ENCODE measurements at regions not wholly inside any gene's neighbourhood (a gene's known extent, or its start where the extent isn't known, plus 50 kb on each side); places are given as distances from the start of the nearest gene placed in this dataset.

DNA sequence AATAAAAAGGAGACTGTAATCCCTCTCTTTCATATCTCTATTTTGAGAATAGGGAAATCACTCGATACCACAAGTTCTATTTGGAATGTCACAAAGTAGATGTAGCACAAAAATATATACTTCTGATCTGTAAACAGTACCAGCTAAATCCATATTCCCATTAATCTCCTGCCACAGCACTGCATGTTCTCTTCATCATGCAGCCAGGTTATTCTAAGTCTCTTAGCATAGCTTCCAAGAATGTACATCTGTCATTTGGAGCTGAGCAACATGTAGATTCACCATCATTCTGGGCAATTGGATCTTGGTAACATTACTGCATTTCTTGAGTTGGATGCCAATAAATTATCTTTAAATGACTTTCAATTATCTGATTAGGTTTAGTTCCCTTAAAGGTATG, 1874.5 kb downstream of the MRPL39 start:
- no peak for DNase-seq

DNA sequence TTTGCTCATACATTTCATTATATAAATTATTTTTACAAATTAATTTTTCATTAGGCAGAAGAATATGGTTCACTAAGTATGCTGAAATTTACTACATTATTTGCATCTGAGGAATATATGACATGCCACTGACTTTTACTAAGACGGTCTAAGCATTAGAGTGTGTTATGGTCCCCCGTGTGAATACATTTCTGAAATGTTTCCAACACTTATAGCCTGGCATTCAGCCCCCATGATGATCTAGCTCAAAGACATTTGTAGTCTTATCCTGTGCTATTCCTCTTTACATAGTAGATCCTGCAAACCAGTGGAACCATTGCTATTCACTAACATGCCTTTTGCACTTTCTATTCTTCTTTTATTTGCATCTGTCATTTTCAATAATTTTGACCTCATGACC, 1878.0 kb downstream of the MRPL39 start:
- DNase-seq: no peak

DNA sequence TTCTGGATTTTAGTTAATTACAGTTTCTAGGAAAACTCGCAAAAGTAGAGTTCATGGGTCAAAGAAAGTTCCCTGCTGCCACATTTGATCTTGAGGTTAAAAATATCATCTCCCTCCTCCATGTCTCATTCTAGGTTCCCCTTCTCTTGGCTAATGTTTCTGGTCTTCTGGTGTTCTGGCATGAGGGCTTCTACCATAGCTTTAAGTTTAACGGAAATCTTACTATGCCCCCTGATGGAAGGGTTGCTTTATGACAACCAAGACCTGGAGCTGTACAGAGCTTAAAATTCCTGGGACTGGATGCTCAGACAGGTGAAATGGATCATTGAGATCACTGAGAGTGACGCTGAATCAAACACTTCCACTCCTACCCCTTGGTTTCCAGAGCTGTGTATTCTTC, 1881.7 kb downstream of the MRPL39 start:
- DNase-seq: no peak

DNA sequence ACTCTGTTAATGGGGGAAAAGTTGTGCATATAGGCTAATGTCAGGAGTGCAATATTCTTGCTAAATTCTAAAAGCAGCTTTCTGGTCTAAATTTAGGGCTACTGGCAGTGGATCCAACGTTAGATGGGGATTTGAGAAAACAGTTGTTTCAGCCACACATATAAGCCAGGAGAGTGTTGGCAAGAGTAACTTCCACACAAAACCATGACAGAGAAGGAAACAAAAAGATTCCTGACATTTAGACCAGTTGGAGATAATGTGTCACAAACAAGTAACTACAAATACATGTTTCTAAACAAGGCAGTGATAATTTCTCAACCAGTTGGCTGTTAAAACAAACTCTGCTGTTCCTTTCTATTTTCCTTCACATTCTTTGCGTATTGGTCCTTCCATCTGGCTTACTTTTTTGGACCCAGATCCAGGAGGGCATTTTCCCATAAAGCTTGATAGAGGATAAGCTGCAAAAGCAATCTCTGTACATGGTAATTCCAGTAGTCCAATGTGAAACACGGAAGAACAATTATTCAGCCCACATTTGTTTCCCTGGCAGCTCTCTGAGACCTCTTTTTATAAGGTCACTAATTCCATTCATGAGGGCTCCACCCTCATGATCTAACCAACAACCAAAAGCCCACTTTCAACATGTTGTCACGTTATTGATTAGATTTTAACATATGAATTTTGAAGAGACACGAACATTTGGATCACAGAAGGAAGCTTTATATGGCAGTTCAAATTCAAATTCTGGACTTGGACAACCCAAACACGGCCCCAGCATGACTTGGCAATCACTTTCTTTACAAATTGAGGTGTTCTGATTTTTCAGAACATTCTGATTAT, 1888.6 kb downstream of the MRPL39 start:
- no peak for DNase-seq

DNA sequence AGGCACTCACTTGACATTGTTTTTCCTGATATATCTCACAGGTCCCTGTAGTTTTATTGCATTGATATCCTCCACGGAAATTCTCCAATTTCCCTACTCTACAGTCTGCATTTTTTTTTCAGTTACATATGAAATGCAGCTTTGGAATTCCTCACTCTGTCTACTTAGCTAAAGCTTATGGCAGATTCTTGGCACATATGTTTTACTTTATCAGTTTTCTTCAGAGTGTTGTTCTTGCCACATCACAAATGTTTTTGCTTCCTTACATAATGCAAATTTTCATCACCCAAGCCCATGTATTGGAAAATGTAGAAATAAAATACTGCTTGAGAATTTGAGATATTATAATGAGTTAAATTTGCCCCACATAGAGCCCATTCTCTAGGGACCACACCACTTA, 1895.1 kb downstream of the MRPL39 start:
- DNase-seq: no peak

DNA sequence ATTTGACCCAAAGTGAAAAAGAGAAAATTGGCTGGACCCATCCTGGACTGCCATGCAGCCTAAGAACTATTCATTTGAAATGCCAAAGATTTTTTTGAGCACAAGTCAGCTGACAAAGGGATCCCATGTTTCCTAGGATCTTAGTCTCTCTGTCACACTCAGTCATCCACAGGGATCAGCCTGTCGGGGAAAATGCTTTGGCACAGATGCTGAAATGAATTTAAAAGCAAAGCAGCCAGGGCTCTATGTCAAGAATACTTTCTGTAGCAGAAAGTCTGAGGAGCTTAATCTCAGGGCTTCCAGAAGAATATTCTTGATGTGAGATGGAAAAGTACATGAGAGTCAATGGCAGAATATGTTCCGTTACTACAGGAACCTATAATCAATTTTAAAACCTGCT, 1900.8 kb downstream of the MRPL39 start:
- no peak for DNase-seq

DNA sequence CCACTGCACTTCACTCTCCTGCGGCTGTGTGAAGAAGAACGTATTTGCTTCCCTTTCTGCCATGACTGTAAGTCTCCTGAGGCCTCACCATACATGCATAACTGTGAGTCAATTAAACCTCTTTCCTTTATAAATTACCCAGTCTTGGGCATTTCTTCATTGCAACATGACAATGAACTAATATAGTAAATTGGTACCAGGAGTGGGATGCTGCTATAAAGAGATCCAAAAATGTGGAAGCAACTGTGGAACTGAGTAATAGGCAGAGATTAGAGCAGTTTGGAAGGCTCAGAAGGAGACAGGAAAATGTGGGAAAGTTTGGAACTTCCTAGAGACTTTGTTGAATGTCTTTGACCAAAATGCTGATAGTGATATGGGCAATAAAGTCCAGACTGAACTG, 1907.9 kb downstream of the MRPL39 start:
- DNase-seq: no peak

DNA sequence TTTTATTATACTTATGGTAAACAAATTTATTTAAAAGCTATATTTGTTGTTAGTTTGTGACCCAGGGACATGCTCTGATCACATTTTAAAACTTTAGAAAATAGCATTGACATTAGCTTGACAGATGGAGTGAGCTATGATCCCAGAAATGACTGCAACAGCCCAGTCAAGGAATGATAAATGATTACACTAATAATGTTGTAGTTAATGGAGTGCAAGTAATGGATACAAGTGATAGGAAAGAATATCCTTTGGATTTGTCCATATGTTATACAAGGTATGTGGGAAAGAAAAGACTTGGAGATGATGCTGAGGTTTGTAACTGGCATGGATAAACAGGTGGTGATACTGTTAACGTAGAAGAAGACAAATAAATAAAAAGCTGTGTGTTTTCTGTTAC, 1908.7 kb downstream of the MRPL39 start:
- DNase-seq: no peak

DNA sequence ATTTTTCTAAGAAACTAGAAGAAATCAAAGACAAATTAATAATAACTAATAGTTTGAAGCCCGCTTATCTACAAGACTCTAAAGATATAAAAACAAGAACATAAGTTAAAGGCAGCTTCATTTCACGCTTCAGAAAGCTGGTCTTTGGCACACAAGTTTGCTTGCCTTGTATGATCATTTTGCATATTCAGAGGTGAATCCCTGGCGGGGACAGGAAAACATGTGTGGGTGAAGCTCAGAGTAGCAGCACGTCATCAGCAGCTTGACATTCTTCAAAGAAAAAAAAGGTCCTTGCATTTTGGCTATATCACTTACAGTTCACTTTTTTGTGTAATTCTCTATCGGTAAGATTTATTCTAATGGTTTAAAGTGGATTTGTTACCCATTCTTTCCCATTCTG, 1911.8 kb downstream of the MRPL39 start:
- no peak for DNase-seq

DNA sequence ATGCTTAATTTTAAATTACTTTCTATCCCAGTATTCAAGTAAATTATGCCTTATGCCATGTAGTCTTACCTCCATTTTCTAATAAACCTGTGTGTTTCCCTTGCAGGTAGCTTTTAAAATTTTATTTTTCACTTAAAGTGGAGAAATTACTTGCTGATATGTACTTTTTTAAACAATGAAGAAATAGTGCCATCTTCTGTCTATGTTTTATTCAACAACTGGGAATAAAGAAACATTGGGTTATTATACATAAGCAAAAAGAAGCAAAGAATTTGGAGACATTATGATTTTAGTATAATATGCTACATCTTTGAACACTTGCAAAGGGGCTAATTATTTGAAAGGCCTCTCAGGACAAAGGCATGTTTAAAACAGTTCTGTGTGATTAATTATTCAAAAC, 1912.9 kb downstream of the MRPL39 start:
- DNase-seq: no peak

DNA sequence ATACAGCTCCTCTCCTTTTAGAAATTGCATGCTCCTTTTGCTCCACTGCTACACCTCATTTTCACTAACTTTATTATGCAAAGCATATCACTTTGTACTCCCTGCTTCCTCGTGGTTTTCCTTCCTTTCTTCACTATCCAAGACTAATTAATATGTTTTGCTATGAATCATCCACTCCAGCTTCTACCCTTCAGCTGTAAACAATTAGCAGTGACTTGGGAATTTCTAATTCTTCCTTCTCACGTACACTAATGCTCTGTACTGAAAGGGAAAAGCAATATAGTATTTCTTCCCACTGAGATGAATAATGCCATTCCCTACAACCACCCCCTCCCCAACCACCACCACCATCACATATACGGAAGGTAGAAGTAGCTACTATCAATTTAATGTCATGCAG, 1917.0 kb downstream of the MRPL39 start:
- DNase-seq: no peak

DNA sequence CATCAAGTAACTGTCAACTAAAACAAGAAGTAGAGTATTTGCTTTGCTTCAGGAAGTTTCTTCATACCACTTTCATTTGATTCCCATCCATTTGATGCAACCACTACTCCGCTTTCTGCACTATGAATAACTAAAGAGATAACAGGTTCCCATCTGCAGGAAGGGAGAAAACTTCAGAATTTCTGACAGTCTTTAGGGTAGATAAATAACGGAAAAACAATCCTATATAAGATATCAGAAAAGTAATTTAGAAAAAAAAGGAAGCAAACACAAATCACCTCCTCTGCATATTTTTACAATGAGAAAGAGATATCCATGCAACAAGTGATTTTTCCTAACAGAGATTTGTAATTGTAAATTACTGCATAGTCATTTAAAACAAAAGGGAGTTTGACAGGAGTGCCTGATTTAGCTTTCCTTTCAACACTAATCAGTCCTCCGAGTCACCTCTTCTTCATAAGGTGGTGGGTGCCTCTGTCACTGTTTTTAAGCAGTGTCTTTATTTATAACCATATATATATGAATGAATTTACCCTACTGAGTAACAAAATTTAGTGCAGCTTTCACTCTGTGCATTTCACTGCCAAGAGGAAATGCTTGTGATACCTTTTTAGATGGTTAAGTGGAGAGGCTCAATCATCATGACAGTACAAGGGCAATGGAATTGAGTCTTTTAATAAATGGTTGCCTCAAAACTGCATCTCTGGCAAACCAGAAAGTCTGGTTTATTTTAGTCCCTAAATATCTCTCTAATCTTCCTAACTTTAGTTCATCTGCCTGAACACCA, 1920.4 kb downstream of the MRPL39 start:
- no peak for DNase-seq

DNA sequence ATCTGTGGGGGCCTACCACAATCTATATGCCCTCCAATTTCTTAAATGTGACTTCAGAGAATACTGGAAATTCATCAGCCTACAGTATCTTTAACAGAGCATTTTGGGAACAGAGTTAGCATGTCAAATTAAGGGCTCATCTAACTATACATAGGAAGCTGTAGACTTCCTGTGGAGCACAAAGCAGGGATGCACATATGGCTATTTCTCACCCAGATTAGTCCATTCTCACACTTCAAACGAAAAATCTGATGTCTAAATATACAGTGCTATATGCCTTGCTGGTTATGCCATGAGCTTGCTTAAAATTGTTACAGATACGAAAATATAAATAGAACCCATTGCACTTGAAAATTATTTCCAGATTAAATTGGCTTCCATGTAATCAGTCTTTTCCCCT, 1922.8 kb downstream of the MRPL39 start:
- DNase-seq: no peak

DNA sequence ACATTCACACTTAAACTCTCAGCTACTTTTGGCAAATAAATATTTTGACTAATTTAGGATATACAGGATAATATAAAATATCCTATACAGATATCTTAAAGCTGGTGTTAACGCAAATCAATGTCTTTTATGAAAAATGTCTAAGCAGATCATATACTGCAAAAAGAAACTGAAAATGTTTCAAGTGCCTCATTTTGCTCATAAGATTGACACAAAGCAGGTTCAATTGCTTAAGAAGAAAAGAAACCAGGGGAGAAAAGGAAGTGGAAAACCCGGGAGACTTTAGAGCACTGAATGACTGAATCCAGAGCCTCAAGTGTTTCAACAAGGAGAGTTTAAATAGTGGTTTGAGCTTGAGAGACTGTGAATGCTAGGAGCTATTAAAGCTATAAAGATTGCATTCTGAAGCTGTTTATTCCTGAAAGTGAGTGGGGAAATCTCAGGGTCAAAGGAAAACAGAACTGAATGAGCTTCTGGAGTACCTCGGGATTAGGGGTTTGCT, 1943.0 kb downstream of the MRPL39 start:
- DNase-seq: no peak

DNA sequence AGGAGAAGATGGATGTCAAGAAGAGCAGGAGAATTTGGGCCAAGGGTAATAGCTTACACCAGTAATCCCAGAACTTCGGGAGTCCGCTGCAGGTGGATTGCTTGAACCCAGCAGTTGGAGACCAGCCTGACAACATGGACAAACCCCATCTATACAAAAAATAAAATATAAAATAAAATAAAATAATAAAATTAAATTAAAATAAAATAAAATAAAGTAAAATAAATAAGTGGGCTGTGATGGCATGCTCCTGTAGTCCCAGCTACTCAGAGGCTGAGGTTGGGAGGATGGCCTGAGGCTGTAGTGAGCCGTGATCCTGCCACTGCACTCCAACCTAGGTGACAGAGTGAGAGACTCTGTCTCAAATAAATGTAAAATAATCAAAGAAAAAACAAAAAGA, 1946.7 kb downstream of the MRPL39 start:
- no peak for DNase-seq

DNA sequence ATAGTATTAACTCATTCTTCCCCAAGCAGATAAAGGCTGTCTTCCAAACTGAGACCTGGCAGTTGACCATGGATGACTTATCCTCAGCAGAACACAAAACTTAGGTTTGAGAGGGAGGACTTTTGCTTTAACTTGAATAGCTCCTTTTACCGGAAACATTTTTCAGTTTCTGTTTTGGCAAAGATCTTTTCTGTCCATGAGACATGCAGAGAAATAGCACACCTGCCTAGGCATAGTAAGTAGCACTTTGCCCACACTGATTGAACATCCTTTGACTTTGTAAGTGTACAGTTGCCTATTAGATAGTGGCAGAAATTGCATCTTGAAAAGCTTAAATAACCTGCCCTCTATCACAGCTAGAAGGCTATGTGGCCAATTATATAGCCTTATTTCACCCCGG, 1962.5 kb downstream of the MRPL39 start:
- no peak for DNase-seq

DNA sequence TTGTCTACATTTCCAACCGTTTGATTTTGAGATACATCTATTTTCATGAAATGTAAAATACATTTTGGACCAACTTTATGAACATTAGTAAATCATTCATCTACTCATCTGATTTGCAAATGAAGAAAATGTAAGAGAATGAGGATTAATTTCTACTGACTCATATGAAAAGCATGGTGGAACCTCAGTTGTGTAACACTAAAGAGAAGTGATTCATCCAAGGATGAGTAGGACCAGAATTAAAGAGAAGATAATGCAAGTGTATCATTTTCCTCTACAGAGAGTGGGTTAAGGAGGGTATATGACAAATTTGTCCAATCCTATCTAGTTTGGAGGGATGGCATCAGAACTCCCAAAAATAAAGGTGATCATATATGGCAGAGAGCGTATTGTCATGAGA, 1967.6 kb downstream of the MRPL39 start:
- DNase-seq: no peak

DNA sequence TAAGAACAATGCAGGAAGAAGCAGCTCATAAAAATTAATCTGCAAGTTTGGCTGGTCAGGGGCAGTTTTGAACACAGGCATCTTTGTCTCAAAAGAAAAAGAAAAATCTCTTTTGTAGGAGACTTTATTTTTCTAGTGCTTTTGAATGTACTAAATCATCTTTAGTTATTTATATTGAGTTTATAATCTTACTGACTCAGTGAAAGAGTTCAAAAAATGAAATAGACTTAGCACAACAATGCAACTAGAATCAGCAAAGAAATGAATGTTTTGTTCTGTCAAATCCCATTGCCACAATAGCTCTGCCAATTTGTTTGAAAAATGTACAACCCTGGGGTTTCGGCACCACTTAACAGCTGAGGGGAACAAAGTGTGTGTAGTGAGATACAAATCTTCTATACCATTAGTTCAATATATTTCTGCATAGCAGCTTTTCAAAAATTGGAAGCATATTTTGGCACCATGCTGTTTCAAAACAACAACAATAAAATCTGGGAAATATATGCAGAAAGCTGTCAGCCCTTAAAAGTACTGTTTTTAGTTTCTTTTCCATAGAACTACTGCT, 1969.1 kb downstream of the MRPL39 start:
- no peak for DNase-seq

DNA sequence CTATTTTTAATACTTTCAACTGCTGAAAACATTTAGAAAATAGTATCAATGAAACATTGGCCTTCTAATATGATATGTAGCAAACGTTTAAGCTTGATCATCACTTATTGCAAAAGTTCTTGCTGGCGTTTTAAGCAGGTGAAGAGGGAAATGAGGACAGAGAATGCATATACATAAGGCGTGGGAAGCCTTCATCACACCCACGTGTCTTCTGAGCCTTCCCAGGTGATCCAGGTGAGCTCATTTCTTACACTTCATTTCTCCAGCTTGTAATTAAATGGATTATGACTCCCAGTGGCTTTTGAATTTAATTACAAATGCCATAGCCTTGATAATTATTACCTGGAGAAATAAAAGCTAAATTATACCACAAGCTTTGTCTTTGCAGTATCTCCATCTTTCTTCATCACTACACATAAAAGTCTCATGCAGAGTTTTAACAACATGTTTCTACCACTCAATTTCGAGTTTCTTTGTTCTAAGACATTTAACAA, 1973.8 kb downstream of the MRPL39 start:
- DNase-seq: no peak

DNA sequence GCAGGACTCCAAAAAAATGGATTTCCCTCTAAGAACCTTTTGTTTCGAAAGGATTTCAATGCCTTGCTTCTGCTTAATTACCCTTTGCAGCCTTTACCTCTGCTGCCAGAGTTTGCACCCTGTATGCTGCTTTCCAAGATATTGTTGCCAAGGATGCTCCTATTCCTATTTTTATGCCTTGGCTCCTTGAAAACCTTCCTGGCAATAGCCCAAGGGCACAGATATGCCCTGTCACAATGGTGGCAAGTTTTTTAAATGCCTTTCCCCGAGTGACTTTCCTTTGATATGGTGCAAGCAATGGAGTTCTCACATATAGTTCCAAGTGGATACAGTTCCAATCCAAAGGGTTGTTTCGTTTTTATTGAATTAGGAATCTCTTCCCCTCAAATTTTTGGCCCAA, 1983.0 kb downstream of the MRPL39 start:
- DNase-seq: no peak

DNA sequence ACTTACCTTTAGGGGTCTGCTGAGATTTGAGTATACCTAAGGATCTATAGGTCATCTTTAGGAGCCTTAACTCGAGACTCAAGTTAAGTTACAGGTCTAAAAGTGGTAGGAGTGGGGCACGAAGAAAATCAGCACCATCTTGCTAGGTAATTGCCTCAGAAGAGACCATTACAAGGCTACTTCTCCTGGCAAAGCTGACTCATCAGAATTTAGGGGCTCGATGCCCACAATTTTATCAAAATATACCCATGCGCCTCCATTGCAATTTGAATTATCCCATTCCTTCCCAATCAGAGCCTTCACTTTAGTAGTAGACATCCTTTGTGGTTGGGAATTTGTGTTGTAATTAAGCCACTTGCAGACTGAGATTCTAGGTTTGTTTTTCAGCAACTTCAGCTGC, 1994.3 kb downstream of the MRPL39 start:
- DNase-seq: no peak

DNA sequence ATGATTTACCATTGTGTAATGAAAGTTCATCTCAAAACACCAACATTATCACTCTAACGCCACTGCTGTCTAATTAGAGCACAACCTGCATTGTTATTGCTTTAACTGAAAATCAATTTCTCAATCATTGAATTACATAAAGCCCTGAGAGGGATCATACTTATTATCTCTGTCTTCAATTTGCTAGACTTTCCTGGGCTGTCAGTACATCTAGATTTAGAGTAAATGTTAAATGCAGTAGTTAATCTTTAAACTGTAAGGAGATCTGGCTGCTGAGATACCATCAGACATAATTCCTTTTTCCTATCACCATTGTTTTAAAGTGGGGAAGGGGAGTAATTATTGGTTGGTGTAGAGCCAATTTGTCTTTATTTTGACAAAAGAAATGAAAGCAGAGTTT, 1995.1 kb downstream of the MRPL39 start:
- DNase-seq: no peak

Measured in renal pelvis (tissue), 1 donor.